ENCODE measurements at regions not wholly inside any gene's neighbourhood (a gene's known extent, or its start where the extent isn't known, plus 50 kb on each side); places are given as distances from the start of the nearest gene placed in this dataset.

- DNase-seq = no peak
Observed at GRCh38 chr1:24990136-24990535, 60.1 kb upstream of the RUNX3 start.

- DNase-seq = no peak
Observed at GRCh38 chr1:24989082-24989481, 59.0 kb upstream of the RUNX3 start.

DNA sequence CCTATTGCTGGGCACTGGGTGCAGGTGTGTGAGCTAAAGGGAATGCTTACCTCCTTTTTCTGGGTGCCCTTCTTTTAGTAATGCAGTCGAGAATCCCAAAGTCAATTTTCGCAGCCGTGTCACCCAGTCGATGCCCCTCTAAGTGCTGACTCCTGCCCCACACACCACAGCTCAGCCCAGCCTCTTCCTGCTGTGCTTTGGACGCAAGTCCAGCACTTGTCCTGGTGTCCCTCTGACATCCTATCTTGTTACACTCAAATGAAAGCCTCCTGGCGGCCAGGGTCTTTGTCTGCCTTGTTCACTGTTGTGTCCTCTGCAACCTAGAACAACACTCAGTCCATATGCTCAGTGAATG, 58.5 kb upstream of the RUNX3 start:
- DNase-seq = no peak

- DNase-seq = no peak
Observed at GRCh38 chr1:24987875-24988557, 57.9 kb upstream of the RUNX3 start.

DNA sequence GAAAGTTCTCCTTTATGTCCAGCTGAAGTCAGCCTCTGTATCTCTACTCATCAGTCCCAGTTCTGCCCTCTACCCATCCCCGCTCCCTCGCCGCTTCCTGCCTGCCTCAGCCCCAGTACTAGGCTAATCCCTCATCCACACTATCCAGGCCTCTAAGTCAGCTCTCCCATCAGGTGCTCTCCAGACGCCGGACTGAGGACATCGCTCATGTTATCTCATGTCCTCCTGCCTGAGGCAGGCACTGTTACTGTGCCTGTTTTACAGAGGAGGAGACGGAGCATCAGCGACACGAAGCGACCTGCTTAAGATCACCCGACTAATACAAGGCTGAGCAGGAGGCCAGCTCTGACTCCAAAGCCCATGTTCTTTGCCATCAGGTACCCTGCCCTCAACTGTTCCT, 57.3 kb upstream of the RUNX3 start:
- DNase-seq = no peak

DNA sequence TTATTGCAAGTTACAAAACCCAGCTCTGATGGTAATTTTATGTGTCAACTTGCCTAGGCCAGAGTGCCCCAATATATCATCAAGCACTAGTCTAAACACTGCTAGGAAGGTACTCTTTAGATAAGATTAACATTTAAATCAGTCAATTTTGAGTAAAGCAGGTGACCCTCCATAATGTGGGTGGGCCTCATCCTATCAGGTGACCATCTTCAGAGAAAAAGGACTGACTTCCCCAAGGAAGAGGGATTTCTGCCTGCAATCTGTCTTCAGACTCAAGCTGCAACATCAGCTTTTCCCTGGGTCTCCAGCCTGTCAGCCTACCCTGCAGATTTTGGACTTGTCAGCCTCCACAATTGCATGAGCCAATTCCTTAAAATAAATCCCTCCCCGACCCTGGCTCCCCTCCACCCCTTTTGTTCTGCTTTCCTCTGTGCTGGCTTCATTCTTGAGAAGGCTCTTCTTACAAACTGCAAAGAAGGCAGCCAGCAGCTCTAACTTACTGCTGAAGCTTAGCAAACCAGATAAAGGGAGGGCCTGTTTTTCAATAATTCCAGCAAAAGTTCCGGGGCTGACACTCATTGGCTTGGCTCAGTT, 56.4 kb upstream of the RUNX3 start:
- peak in 4 of 51 donors; percentile 7 to 15 (median 10) for DNase-seq

DNA sequence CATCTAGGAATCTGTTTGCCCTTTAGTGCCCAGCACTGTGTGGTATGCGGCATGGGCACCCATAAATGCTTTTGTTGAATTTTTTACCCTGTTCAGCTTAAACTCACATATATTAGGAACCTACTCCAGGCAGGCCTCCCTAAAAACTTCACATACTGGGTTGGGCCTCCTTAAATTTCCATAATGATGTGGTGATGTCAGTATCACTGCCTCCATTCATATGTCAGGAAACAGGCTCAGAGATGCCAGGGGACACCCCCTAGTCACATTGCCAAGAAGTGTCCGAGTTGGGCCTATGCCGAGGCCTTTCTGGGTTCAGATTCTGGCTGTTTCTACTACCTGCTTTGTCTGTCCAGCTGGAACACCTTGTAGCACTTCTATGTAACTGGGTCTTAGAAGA, 55.7 kb upstream of the RUNX3 start:
- no peak for DNase-seq

DNA sequence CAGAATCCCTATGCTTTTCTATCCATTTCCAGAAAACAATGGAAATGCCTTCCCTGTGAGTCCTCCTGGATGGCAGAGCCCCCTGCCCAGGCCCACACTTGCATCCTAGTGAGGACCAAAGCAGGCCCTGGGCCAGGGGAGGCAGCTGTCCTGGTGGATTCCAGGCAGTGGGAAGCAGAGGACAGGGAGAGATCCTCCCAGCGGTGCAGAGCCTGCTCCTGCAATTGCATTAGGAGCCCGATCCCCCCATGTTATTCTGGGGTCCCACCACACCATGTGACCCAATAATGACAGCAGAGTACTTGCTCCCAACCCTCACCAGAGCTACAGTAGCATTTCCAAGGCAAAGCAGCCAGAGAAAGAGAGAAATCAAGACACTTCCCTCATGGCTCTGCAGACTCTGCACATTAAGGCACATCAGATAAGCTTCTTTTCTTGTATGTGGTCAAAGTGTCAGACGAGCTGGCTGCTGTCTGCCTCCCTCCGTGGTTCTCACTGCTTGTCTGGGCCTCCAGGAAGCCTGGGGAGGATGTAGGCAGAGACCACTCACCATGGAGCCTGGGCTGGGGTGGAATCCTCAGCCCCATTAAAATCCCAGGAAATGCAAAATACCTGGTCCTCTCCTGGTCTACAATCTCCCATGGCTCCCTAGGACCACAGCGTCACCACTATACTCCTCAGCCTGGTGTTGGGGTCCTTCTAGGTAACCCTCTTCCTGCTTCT, 54.9 kb upstream of the RUNX3 start:
- no peak for DNase-seq

DNA sequence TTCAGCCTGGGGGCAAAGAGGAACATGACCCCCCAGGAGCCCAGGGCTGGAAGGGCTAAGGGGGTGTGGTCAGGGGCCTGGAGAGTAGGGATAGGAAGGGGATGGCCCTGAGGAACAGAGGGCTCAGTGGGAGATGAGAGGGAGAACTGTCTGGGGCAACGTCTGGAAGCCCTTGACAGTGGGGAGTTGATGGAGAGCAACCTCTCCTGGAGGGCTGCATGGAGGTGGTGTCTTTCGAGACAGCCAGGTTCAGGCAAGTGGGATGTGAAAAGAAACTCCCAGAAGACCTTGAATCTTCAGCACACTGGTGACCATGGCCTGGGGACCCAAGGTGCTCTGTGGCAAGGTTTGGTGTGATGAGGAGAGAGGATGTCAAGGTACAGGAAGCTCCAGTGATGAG, 54.2 kb upstream of the RUNX3 start:
- DNase-seq = no peak

- no peak for DNase-seq
Observed at GRCh38 chr1:24983006-24983680, 53.1 kb upstream of the RUNX3 start.

DNA sequence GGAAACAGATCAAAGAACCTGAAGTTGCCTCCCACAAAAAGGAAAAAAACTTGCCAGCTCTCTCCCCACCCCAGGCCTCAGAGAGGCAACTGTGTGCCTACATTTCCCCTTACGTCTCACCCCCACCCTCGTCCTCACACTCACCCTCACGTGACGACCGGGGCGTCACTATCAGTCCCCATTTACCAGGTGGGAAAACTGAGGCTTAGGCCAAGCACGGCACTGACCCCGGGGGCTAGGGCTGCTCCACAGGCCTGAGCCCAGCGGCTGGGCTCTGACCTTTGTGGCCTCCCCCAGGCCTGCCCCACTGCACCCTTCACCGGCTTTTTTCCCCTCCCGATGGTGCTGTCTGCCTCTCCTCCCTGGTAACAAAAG, 51.5 kb upstream of the RUNX3 start:
- no peak for DNase-seq

DNA sequence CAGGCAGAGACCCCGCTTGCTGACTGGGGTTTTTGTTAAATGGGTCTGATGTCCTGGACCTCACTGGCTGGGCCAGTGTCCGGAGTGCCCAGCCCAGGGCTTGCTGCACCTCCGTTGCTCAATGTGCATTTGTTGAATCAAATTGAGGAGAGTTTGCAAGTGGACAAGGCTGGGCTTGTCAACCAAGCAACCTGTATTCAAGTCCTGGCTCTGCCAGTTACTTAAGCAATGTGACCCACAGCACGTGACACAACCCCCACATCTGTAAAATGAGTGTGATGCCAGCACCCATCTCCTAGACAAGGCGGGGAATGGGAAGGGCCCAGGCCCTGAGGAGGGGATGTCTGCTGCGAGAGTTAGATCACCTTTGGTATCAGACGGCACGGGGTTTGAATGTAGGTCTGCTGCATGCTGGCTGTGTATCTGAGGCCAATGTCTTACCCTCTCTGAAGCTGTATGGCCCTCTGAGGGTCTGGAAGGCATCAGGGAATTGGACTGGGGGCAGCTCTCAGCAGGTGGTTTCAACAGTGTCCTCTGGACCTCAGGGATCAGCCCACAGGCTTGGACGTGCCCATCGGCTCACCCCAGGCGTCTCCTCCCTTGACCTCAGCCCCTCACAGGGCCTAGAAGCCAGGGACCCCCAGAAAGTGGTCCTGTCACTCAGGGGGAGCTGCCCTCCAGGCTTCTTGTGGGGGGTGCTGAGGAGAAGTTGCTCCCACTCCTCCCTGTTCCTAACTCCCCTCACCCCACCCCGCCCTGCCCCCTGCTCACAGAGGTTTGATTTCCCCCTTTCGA, 51.0 kb upstream of the RUNX3 start:
- no peak for DNase-seq

All from hypothalamus (tissue), 51 donors.